IPS-15b (cell line): ENCODE measurements at regions not wholly inside any gene's neighbourhood (a gene's known extent, or its start where the extent isn't known, plus 50 kb on each side); places are given as distances from the start of the nearest gene placed in this dataset.

Experiments
- H3K27me3 ChIP-seq: one replicate; pipeline ENCODE4 v1.6.1; 2013; ENCODE audit warnings: low read length; ENCODE audit not compliant: control insufficient read depth, insufficient read depth
- H3K36me3 ChIP-seq: one replicate; pipeline ENCODE4 v1.6.1; 2013; ENCODE audit warnings: low read length; ENCODE audit not compliant: control insufficient read depth, insufficient read depth
- H3K4me1 ChIP-seq: one replicate; pipeline ENCODE4 v1.6.1; 2013; ENCODE audit warnings: mild to moderate bottlenecking, low read length; ENCODE audit not compliant: control insufficient read depth, insufficient read depth
- H3K4me3 ChIP-seq: one replicate; pipeline ENCODE4 v1.5.1; 2013; ENCODE audit warnings: low read depth, low read length
- H3K9ac ChIP-seq: one replicate; pipeline ENCODE4 v1.6.1; 2013; ENCODE audit warnings: low read depth, mild to moderate bottlenecking, low read length
- H3K9me3 ChIP-seq: one replicate; pipeline ENCODE4 v1.6.1; 2013; ENCODE audit warnings: mild to moderate bottlenecking, low read length; ENCODE audit not compliant: control insufficient read depth, insufficient read depth

DNA sequence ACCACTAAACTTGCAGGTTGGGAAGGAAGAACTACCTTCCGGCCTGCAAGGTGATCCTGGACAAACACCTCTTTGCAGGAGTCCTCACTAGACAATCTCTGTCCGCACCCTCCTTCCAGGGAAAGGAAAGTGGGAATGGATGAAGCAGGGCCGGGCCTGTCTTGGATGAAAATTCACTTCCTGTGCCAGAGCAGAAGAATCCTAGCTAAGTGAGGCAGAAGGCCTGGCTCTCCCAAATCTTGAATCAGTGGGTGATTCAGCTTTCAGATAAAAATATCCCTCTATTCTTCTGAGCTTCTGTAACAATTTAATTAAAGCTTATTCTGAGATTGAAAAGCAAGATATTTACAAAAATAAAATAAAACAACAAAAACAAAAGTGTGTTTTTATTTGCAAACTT lies 281.9 kb upstream of the TLE4 start:
- H3K4me1 ChIP-seq = peaks cover 4% of the 10 kb centered on the region
- no peak overlapping the region for H3K4me3 ChIP-seq
- H3K9ac ChIP-seq = no peak overlapping the region
- no peaks in the 10 kb centered on the region for H3K9me3 ChIP-seq
- no peaks in the 10 kb centered on the region for H3K27me3 ChIP-seq
- H3K36me3 ChIP-seq = no peaks in the 10 kb centered on the region

DNA sequence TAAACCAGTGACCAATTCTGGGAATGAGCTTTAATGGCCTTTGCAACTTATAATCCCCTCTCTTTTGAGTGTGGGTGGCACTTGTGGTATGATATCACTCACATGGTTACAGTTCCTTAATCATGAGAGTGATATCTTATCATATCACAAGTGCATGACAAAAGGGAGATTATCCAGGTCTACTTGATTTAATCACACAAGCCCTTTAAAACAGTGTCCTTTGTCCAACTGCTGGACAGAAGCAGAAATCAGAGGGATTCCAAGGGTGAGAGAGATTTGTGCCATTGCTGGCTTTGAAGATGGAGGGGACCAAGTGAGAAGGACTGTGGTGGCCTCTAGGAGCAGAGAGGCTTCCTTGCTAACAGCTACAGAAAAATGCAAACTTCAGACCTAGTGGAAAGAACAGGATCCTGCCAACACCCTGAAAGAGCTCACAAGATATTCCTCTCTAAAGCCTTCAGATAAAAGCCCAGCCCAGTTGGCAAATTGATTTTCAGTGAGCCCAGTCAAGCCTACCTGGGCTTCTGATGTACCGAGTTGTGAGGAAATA lies 279.0 kb upstream of the TLE4 start:
- Histone ChIP-seq H3K9ac (no peak overlapping the region), H3K4me3 (no peak overlapping the region), H3K9me3 (no peaks in the 10 kb centered on the region), H3K27me3 (no peaks in the 10 kb centered on the region), H3K36me3 (no peaks in the 10 kb centered on the region), H3K4me1 (peaks cover 1% of the 10 kb centered on the region)

DNA sequence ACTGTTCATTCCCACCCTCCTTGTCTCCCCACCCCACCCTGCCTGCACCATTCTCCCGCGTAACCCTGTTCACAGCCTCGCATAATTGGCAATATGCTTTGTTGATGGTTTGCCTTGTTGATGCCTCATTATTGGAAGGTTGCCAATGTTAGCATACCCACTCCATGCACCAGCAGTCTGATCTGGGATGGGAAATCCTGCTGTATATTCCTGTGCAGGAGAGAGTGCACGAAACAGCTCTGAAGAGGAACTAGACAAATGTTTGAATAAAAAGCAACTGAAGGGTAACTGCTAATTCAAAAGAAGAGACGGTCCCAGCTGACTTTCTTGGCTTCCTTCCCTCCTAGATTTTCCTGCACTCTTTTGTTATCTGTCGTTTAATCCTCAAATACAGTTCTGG lies 271.7 kb upstream of the TLE4 start:
- Histone ChIP-seq H3K36me3 (no peaks in the 10 kb centered on the region), H3K4me3 (no peak overlapping the region), H3K4me1 (peaks cover 31% of the 10 kb centered on the region), H3K9ac (no peak overlapping the region), H3K27me3 (no peaks in the 10 kb centered on the region), H3K9me3 (no peaks in the 10 kb centered on the region)

DNA sequence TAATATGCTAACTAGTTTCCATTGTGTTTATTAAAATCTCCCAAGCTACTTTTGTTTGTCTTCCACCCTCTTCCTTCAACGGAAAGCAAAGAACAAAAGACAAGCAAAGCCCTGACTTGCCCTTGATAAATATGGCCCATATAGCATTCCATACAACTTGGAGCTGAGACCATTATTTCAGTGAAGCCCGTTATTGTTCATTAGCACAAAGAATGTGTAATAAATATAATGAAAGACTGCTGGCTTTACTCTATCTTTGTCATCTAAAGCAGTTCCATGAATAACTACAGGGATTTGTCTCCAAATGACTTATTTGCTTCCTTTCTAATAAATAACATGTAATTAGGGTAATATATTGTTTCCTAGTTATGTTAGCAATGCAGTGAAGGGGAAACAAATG lies 270.7 kb upstream of the TLE4 start:
- H3K27me3 ChIP-seq = no peaks in the 10 kb centered on the region
- H3K4me3 ChIP-seq = no peak overlapping the region
- no peak overlapping the region for H3K9ac ChIP-seq
- H3K36me3 ChIP-seq = no peaks in the 10 kb centered on the region
- H3K9me3 ChIP-seq = no peaks in the 10 kb centered on the region
- H3K4me1 ChIP-seq = peaks cover 31% of the 10 kb centered on the region

- peaks cover 31% of the 10 kb centered on the region for H3K4me1 ChIP-seq
- H3K4me3 ChIP-seq = no peak overlapping the region
- H3K27me3 ChIP-seq = no peaks in the 10 kb centered on the region
- no peak overlapping the region for H3K9ac ChIP-seq
- no peaks in the 10 kb centered on the region for H3K36me3 ChIP-seq
- no peaks in the 10 kb centered on the region for H3K9me3 ChIP-seq
These were observed 270.0 kb upstream of the TLE4 start for GRCh38 chr9:79301551-79302391.

GRCh38 chr9:79302569-79302968 lies 269.2 kb upstream of the TLE4 start:
- no peaks in the 10 kb centered on the region for H3K9me3 ChIP-seq
- H3K4me3 ChIP-seq = no peak overlapping the region
- no peaks in the 10 kb centered on the region for H3K36me3 ChIP-seq
- H3K9ac ChIP-seq = no peak overlapping the region
- H3K4me1 ChIP-seq = peaks cover 31% of the 10 kb centered on the region
- no peaks in the 10 kb centered on the region for H3K27me3 ChIP-seq

GRCh38 chr9:79308012-79308411 lies 263.8 kb upstream of the TLE4 start:
- no peaks in the 10 kb centered on the region for H3K27me3 ChIP-seq
- peaks cover 5% of the 10 kb centered on the region for H3K4me1 ChIP-seq
- H3K36me3 ChIP-seq = no peaks in the 10 kb centered on the region
- no peaks in the 10 kb centered on the region for H3K9me3 ChIP-seq
- H3K4me3 ChIP-seq = no peak overlapping the region
- no peak overlapping the region for H3K9ac ChIP-seq

DNA sequence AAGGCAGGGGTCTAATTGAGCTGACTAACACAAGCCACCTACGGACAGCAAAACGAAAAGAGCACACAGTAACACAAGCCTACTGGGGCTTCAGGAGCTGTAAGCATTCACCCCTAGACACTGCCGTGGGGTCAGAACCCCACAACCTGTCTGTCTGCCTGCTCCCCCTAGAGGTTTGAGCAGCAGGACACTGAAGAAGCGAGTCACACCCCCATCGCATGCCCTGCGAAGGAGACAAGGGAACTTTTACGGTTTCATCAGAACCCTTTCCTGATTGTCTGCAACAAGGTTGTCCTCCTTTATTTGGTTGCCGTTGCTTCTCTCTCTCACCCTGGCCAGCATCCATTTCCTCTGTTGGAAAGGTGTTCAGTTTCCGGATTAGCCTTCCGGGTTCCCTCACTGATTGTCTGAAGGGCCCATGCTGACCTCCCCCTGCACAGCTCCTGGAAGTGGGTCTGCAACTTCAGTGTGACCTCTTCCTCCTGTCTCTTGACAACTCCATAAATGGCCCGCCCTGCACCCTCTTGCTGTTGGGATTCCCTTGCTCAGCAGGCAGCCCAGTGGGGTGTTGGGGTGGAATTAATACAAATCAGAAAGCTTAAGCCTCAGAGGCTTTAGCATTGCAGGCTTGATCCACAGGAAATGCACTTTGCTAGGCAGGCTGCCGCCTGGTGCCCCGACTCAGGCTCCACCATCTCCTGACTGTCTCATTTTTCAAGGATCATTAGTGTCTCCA lies 258.9 kb upstream of the TLE4 start:
- Histone ChIP-seq H3K36me3 (no peaks in the 10 kb centered on the region), H3K4me3 (no peak overlapping the region), H3K27me3 (no peaks in the 10 kb centered on the region), H3K4me1 (peaks cover 8% of the 10 kb centered on the region), H3K9me3 (no peaks in the 10 kb centered on the region), H3K9ac (no peak overlapping the region)

DNA sequence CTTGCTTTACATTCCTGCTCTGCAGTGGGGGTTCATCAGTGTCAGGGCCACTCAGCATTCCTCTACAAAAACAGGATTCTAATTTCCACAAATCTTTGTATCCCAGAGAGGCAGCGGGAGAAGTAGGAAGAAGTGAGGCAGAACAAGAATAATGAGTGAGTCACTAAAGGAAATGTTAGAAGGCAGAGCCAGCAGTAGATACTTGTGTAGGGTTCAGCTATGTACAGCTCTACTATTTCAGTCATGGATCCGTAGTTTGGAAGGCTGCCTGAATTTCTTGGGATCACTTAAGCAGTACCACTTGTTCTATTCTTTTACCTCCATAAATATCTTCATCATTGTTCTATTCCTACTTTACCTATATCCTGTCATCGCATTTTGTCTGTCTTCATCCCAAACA lies 246.3 kb upstream of the TLE4 start:
- Histone ChIP-seq H3K9me3 (no peaks in the 10 kb centered on the region), H3K9ac (no peak overlapping the region), H3K4me1 (no peaks in the 10 kb centered on the region), H3K36me3 (no peaks in the 10 kb centered on the region), H3K4me3 (no peak overlapping the region), H3K27me3 (no peaks in the 10 kb centered on the region)

DNA sequence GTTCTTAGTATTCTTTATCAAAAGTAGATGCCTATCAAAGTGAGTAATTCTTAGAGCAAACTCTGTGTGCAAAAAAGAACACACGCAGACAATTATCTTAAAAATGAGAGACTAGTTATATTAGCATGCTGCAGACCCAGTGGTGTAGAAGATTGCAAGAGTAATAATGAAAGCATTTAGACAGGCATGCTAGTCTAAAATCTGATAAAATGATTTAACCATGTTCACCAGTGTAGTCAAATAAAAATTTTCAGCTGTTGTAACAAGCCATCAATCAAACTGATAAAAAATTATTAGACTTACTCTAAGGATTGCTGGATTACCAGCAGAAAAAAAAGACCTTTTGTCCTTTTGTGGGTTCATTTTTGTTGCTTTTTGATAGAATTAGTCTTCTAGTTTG lies 241.9 kb upstream of the TLE4 start:
- Histone ChIP-seq H3K27me3 (no peaks in the 10 kb centered on the region), H3K4me3 (no peak overlapping the region), H3K9me3 (no peaks in the 10 kb centered on the region), H3K9ac (no peak overlapping the region), H3K36me3 (no peaks in the 10 kb centered on the region), H3K4me1 (peaks cover 3% of the 10 kb centered on the region)

GRCh38 chr9:79334001-79334400 lies 237.8 kb upstream of the TLE4 start:
- Histone ChIP-seq H3K9me3 (no peaks in the 10 kb centered on the region), H3K27me3 (no peaks in the 10 kb centered on the region), H3K9ac (no peak overlapping the region), H3K4me3 (no peak overlapping the region), H3K36me3 (no peaks in the 10 kb centered on the region), H3K4me1 (peaks cover 3% of the 10 kb centered on the region)

DNA sequence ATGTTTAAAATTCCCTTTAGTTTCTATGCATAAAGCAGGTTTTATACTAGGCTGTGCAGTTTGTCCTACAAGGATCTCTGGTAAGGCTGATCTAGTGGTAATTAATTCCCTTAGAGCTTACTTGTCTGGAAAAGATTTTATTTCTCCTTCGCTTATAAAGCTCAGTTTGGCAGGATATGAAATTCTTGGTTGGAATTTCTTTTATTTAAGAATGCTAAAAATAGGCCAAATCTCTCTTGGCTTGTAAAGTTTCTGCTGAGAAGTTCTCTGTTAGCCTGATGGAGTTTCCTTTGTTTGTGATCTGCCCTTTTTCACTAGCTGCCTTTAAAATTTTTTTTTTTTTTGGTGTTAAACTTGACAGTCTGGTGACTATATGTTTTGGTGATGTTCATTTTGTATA lies 237.1 kb upstream of the TLE4 start:
- no peak overlapping the region for H3K9ac ChIP-seq
- no peaks in the 10 kb centered on the region for H3K9me3 ChIP-seq
- H3K4me1 ChIP-seq = peaks cover 3% of the 10 kb centered on the region
- no peaks in the 10 kb centered on the region for H3K27me3 ChIP-seq
- H3K4me3 ChIP-seq = no peak overlapping the region
- no peaks in the 10 kb centered on the region for H3K36me3 ChIP-seq
